Stimulated activated naive CD4-positive, alpha-beta T cell (primary cell): ENCODE measurements at regions not wholly inside any gene's neighbourhood (a gene's known extent, or its start where the extent isn't known, plus 50 kb on each side); places are given as distances from the start of the nearest gene placed in this dataset.
"Not testable (repeated sequence)": the region's sequence is repeated elsewhere in the genome, so short reads cannot be mapped to it uniquely, and the experiment has no call there.

ENCODE experiments used
- DNase-seq, 6 experiments: peaks; one replicate each; lab custom pipeline; 2025; lab: John Stamatoyannopoulos, UW

GRCh38 chr14:101080922-101081593 is 177.5 kb upstream of the RTL1 start:
- DNase-seq = no peak

GRCh38 chr14:101082036-101082435 is 178.5 kb upstream of the RTL1 start:
- no peak for DNase-seq

- DNase-seq = no peak
Observed at GRCh38 chr14:101082436-101083384, 179.2 kb upstream of the RTL1 start.

- no peak for DNase-seq
Observed at GRCh38 chr14:101083564-101084435, 180.3 kb upstream of the RTL1 start.

- DNase-seq = no peak
Observed at GRCh38 chr14:101084436-101084826, 180.9 kb upstream of the RTL1 start.

- DNase-seq = no peak
Observed at GRCh38 chr14:101086926-101087325, 183.4 kb upstream of the RTL1 start.

GRCh38 chr14:101087614-101088394 is 184.3 kb upstream of the RTL1 start:
- no peak for DNase-seq

GRCh38 chr14:101088395-101088667 is 184.8 kb upstream of the RTL1 start:
- DNase-seq = no peak

GRCh38 chr14:101088714-101089113 is 185.2 kb upstream of the RTL1 start:
- no peak for DNase-seq

GRCh38 chr14:101090478-101090877 is 187.0 kb upstream of the RTL1 start:
- DNase-seq = not testable (repeated sequence)

GRCh38 chr14:101090976-101091375 is 187.5 kb upstream of the RTL1 start:
- no peak for DNase-seq

- DNase-seq = not testable (repeated sequence)
Observed at GRCh38 chr14:101094916-101095315, 191.4 kb upstream of the RTL1 start.

- DNase-seq = no peak
Observed at GRCh38 chr14:101096551-101096950, 193.0 kb upstream of the RTL1 start.

GRCh38 chr14:101097109-101097793 is 193.7 kb upstream of the RTL1 start:
- no peak for DNase-seq

GRCh38 chr14:101098177-101098576 is 194.7 kb upstream of the RTL1 start:
- no peak for DNase-seq

GRCh38 chr14:101098641-101099040 is 195.1 kb upstream of the RTL1 start:
- no peak for DNase-seq

- DNase-seq = no peak
Observed at GRCh38 chr14:101101456-101102056, 198.0 kb upstream of the RTL1 start.

- no peak for DNase-seq
Observed at GRCh38 chr14:101102875-101103274, 199.4 kb upstream of the RTL1 start.

GRCh38 chr14:101103321-101103901 is 199.9 kb upstream of the RTL1 start:
- no peak for DNase-seq

- no peak for DNase-seq
Observed at GRCh38 chr14:101104485-101104884, 201.0 kb upstream of the RTL1 start.
